Muscle layer of duodenum (tissue), 2 donors: ENCODE measurements at regions not wholly inside any gene's neighbourhood (a gene's known extent, or its start where the extent isn't known, plus 50 kb on each side); places are given as distances from the start of the nearest gene placed in this dataset.

Source experiments
- H3K27ac ChIP-seq: one replicate; pipeline ENCODE4 v1.7.0; 2013; ENCODE audit warnings: mild to moderate bottlenecking, low read length
- H3K27me3 ChIP-seq: one replicate; pipeline ENCODE4 v1.7.0; 2013; ENCODE audit warnings: low read depth, mild to moderate bottlenecking, control low read depth, low read length
- H3K36me3 ChIP-seq, 2 donors: one replicate each; pipeline ENCODE4 v1.7.0; 2013; ENCODE audit warnings: low read length in 2 of 2, control low read depth in 1 of 2, mild to moderate bottlenecking in 1 of 2; ENCODE audit not compliant: insufficient read depth in 2 of 2, control insufficient read depth in 1 of 2
- H3K4me1 ChIP-seq, 2 donors: one replicate each; pipeline ENCODE4 v1.7.0; 2013; ENCODE audit warnings: low read length in 2 of 2, mild to moderate bottlenecking in 2 of 2, control low read depth in 1 of 2, moderate library complexity in 1 of 2; ENCODE audit not compliant: insufficient read depth in 2 of 2, control insufficient read depth in 1 of 2
- H3K4me3 ChIP-seq, 2 donors: one replicate each; pipeline ENCODE4 v1.7.0; 2013; ENCODE audit warnings: low read length in 2 of 2, low read depth in 1 of 2, mild to moderate bottlenecking in 1 of 2
- H3K9me3 ChIP-seq, 2 donors: one replicate each; pipeline ENCODE4 v1.7.0; 2013; ENCODE audit warnings: low read length in 2 of 2, control low read depth in 1 of 2, mild to moderate bottlenecking in 1 of 2; ENCODE audit not compliant: control insufficient read depth in 1 of 2
- donor health status: healthy.

- Histone ChIP-seq H3K4me1 (peaks cover 0 to 4% of the 10 kb centered on the region in 2 donors), H3K27ac (no peak overlapping the region), H3K9me3 (no peaks in the 10 kb centered on the region), H3K4me3 (no peak overlapping the region), H3K36me3 (no peaks in the 10 kb centered on the region), H3K27me3 (no peaks in the 10 kb centered on the region)
Observed at GRCh38 chr2:41932241-41933045, 115.4 kb upstream of the PKDCC start.

GRCh38 chr2:41933046-41933420 is 114.8 kb upstream of the PKDCC start:
- Histone ChIP-seq H3K36me3 (no peaks in the 10 kb centered on the region), H3K4me1 (no peaks in the 10 kb centered on the region), H3K27me3 (no peaks in the 10 kb centered on the region), H3K27ac (no peak overlapping the region), H3K4me3 (no peak overlapping the region), H3K9me3 (no peaks in the 10 kb centered on the region)

GRCh38 chr2:41933585-41934320 is 114.1 kb upstream of the PKDCC start:
- H3K4me1 ChIP-seq, result no peaks in the 10 kb centered on the region
- no peaks in the 10 kb centered on the region for H3K9me3 ChIP-seq
- H3K27ac ChIP-seq, result no peak overlapping the region
- H3K4me3 ChIP-seq, result no peak overlapping the region
- no peaks in the 10 kb centered on the region for H3K27me3 ChIP-seq
- H3K36me3 ChIP-seq, result no peaks in the 10 kb centered on the region

GRCh38 chr2:41934329-41934958 is 113.4 kb upstream of the PKDCC start:
- Histone ChIP-seq H3K9me3 (no peaks in the 10 kb centered on the region), H3K27me3 (no peaks in the 10 kb centered on the region), H3K4me3 (no peak overlapping the region), H3K36me3 (no peaks in the 10 kb centered on the region), H3K4me1 (no peaks in the 10 kb centered on the region), H3K27ac (no peak overlapping the region)

GRCh38 chr2:41935002-41935401 is 112.8 kb upstream of the PKDCC start:
- Histone ChIP-seq H3K27ac (no peak overlapping the region), H3K4me1 (peaks cover 5% of the 10 kb centered on the region in 2 donors), H3K27me3 (no peaks in the 10 kb centered on the region), H3K9me3 (no peaks in the 10 kb centered on the region), H3K4me3 (no peak overlapping the region), H3K36me3 (no peaks in the 10 kb centered on the region)

- Histone ChIP-seq H3K27ac (no peak overlapping the region), H3K36me3 (no peaks in the 10 kb centered on the region), H3K4me3 (no peak overlapping the region), H3K4me1 (peaks cover 5 to 13% of the 10 kb centered on the region in 2 donors), H3K9me3 (no peaks in the 10 kb centered on the region), H3K27me3 (no peaks in the 10 kb centered on the region)
Observed at GRCh38 chr2:41935825-41936224, 112.0 kb upstream of the PKDCC start.

GRCh38 chr2:41936771-41937463 is 110.9 kb upstream of the PKDCC start:
- Histone ChIP-seq H3K36me3 (no peaks in the 10 kb centered on the region), H3K4me1 (peaks cover 5 to 13% of the 10 kb centered on the region in 2 donors), H3K4me3 (no peak overlapping the region), H3K9me3 (no peaks in the 10 kb centered on the region), H3K27me3 (no peaks in the 10 kb centered on the region), H3K27ac (no peak overlapping the region)

- H3K36me3 ChIP-seq, result no peaks in the 10 kb centered on the region
- H3K4me1 ChIP-seq, result peaks cover 5 to 13% of the 10 kb centered on the region in 2 donors
- H3K4me3 ChIP-seq, result no peak overlapping the region
- no peaks in the 10 kb centered on the region for H3K9me3 ChIP-seq
- H3K27ac ChIP-seq, result no peak overlapping the region
- H3K27me3 ChIP-seq, result no peaks in the 10 kb centered on the region
Observed at GRCh38 chr2:41937464-41937906, 110.3 kb upstream of the PKDCC start.

GRCh38 chr2:41937921-41938708 is 109.7 kb upstream of the PKDCC start:
- Histone ChIP-seq H3K4me3 (no peak overlapping the region), H3K27ac (no peak overlapping the region), H3K9me3 (no peaks in the 10 kb centered on the region), H3K27me3 (no peaks in the 10 kb centered on the region), H3K4me1 (peaks cover 5 to 13% of the 10 kb centered on the region in 2 donors), H3K36me3 (no peaks in the 10 kb centered on the region)

- H3K9me3 ChIP-seq, result no peaks in the 10 kb centered on the region
- H3K36me3 ChIP-seq, result no peaks in the 10 kb centered on the region
- H3K4me3 ChIP-seq, result no peak overlapping the region
- peaks cover 5 to 13% of the 10 kb centered on the region in 2 donors for H3K4me1 ChIP-seq
- no peak overlapping the region for H3K27ac ChIP-seq
- H3K27me3 ChIP-seq, result no peaks in the 10 kb centered on the region
Observed at GRCh38 chr2:41940060-41940744, 107.6 kb upstream of the PKDCC start.
